Naive thymus-derived CD4-positive, alpha-beta T cell (primary cell): ENCODE measurements at regions not wholly inside any gene's neighbourhood (a gene's known extent, or its start where the extent isn't known, plus 50 kb on each side); places are given as distances from the start of the nearest gene placed in this dataset.
"Not testable (repeated sequence)": the region's sequence is repeated elsewhere in the genome, so short reads cannot be mapped to it uniquely, and the experiment has no call there.

Experiments
- ATAC-seq: fragments of 150-1000 bp; cut with Tn5 transposase; 2 replicates; pipeline ENCODE4 v1.10.0; 2021; ENCODE audit warnings: mild to moderate bottlenecking, moderate library complexity
- CTCF ChIA-PET: fragments of 350-600 bp; sonication (Branson Sonifier 250); formaldehyde crosslinking; loops from one replicate; lab custom pipeline; 2021; ENCODE audit warnings: antibody characterized with exemption; lab: Charles Lee
- POLR2A ChIA-PET: fragments of 350-600 bp; sonication (Branson Sonifier 250); formaldehyde crosslinking; loops from one replicate; lab custom pipeline; 2021; ENCODE audit warnings: antibody characterized with exemption, inconsistent platforms; lab: Charles Lee
- DNase-seq, 9 donors: peaks; one replicate each; pipeline versions ENCODE4 v3.0.0 to v3.0.0-alpha.2; 2020 to 2022; ENCODE audit warnings: mixed read lengths in 1 of 9
- H3K27ac ChIP-seq: one replicate; pipeline ENCODE4 v1.7.0; 2013; ENCODE audit warnings: mild to moderate bottlenecking, low read depth, low read length, moderate library complexity
- H3K27me3 ChIP-seq, 2 donors: one replicate each; pipeline ENCODE4 v1.7.0; 2013; ENCODE audit warnings: low read length in 2 of 2, mild to moderate bottlenecking in 2 of 2, moderate library complexity in 2 of 2; ENCODE audit not compliant: control insufficient read depth in 2 of 2, insufficient read depth in 2 of 2
- H3K36me3 ChIP-seq, 3 experiments: 1 replicate in 2 of 3; 2 replicates in 1 of 3; pipeline ENCODE4 v1.7.0; 2013; ENCODE audit warnings: low read length in 3 of 3, mild to moderate bottlenecking in 3 of 3, moderate library complexity in 1 of 3; ENCODE audit not compliant: insufficient read depth in 3 of 3, control insufficient read depth in 2 of 3
- H3K4me1 ChIP-seq, 2 donors: one replicate each; pipeline ENCODE4 v1.7.0; 2013; ENCODE audit warnings: low read length in 2 of 2, mild to moderate bottlenecking in 2 of 2, moderate library complexity in 1 of 2; ENCODE audit not compliant: control insufficient read depth in 2 of 2, insufficient read depth in 2 of 2
- H3K4me3 ChIP-seq: 2 replicates; pipeline ENCODE4 v1.7.0; 2013; ENCODE audit warnings: mild to moderate bottlenecking, low read length
- H3K9me3 ChIP-seq, 3 experiments: 1 replicate in 2 of 3; 2 replicates in 1 of 3; pipeline ENCODE4 v1.7.0; 2013; ENCODE audit warnings: low read length in 3 of 3; ENCODE audit not compliant: control insufficient read depth in 2 of 3
- H3K27ac Mint-ChIP-seq, 9 donors: one replicate each; pipeline ENCODE4 v1.8.0; 2020 to 2022; ENCODE audit warnings: mixed read lengths in 9 of 9, mild to moderate bottlenecking in 8 of 9, moderate library complexity in 5 of 9, inconsistent platforms in 2 of 9
- H3K27me3 Mint-ChIP-seq, 5 donors: one replicate each; pipeline ENCODE4 v1.8.0; 2021 to 2022; ENCODE audit warnings: mixed read lengths in 5 of 5, mild to moderate bottlenecking in 1 of 5
- H3K36me3 Mint-ChIP-seq, 5 donors: one replicate each; pipeline ENCODE4 v1.8.0; 2020 to 2022; ENCODE audit warnings: mixed read lengths in 5 of 5, mild to moderate bottlenecking in 3 of 5, inconsistent platforms in 1 of 5
- H3K4me1 Mint-ChIP-seq, 7 donors: one replicate each; pipeline ENCODE4 v1.8.0; 2020 to 2022; ENCODE audit warnings: mixed read lengths in 7 of 7, mild to moderate bottlenecking in 3 of 7, inconsistent platforms in 1 of 7
- H3K4me3 Mint-ChIP-seq, 10 donors: one replicate each; pipeline ENCODE4 v1.8.0; 2020 to 2022; ENCODE audit warnings: mild to moderate bottlenecking in 10 of 10, mixed read lengths in 10 of 10, moderate library complexity in 6 of 10, inconsistent platforms in 2 of 10
- H3K9me3 Mint-ChIP-seq, 11 donors: one replicate each; pipeline ENCODE4 v1.8.0; 2020 to 2022; ENCODE audit warnings: mixed read lengths in 11 of 11, mild to moderate bottlenecking in 4 of 11, inconsistent platforms in 1 of 11, moderate library complexity in 1 of 11
- intact Hi-C, 2 donors: fragments of 100-400 bp; cut with micrococcal nuclease; formaldehyde crosslinking; loops; one replicate each; pipeline ENCODE4 v1.15.1; 2023

DNA sequence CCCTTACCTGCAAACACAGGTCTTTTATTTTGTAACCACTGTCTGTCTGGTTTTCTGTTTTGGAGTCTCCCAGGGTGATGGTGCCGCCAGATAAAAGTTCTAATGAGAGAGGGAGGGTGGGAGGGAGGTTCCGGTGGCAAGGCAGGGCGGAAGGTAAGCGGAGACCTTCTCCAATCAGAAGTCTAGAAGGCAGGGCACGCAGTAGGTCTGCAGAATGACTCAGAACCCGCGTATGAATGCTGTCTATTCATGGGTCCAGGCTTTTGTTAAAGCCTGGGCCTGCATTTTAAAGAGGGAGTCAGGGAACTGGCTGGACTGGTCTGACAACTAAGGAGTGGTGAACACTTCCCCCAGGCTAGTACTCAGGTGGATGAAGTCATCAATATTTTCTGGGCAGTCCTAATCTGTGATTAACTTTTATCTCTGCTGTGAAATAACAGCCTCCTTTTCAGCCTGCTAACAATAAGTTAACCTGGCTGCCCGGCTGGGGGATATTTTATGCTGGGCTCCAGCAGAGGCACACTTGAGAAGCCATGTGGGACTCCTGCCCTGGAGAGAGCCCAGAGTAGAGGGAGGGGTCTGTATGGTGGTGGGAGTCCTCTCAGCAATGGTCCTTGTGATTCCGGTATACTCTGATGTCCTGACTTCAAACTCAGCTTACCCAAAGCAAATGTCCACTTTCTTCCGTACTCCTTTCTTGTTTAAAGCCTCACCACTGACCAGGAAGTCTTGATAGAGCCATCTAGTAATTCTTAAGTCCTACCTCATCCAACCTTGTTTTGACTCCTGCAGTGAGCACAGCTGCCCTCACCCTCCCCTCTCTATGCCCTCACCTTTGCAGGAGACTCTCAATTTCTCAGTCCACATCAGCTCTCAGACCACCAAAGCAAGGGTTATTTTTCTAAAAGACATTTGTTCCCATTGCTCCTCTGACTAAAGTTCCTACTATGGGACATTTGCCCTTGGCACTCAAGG, 85.3 kb upstream of the PLGLB2 start:
- ATAC-seq, H3K4me1 ChIP-seq, H3K36me3 ChIP-seq, H3K27me3 ChIP-seq, H3K27ac Mint-ChIP-seq, CTCF ChIA-PET, H3K4me1 Mint-ChIP-seq, DNase-seq, H3K36me3 Mint-ChIP-seq, H3K9me3 Mint-ChIP-seq, POLR2A ChIA-PET, intact Hi-C loops, H3K27me3 Mint-ChIP-seq, H3K4me3 ChIP-seq, H3K4me3 Mint-ChIP-seq, H3K27ac ChIP-seq, H3K9me3 ChIP-seq: not testable (repeated sequence)

GRCh38 chr2:87663347-87663746, 84.5 kb upstream of the PLGLB2 start:
- H3K27ac ChIP-seq, CTCF ChIA-PET, intact Hi-C loops, POLR2A ChIA-PET, H3K9me3 ChIP-seq, H3K4me3 ChIP-seq, H3K27me3 ChIP-seq, H3K27ac Mint-ChIP-seq, H3K4me1 Mint-ChIP-seq, H3K9me3 Mint-ChIP-seq, H3K36me3 ChIP-seq, H3K36me3 Mint-ChIP-seq, H3K4me3 Mint-ChIP-seq, H3K4me1 ChIP-seq, ATAC-seq, DNase-seq, H3K27me3 Mint-ChIP-seq: not testable (repeated sequence)

DNA sequence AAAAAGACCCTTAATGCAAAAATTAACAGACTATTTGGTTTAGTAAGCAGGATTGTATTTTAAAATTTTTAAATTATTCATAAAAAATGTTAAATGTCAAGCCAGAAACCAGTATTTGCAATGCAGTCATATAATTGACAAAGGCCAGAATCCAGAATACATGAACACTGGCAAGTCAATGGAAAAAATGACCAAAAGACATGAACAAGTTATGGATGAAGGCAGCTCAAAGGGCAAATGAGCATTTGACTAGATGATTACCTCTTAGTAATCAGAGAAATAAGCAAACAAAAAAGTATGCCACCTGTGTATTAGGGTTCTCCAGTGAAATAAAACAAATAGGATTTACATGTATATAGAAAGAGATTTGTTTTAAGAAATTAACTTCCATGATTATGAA, 80.9 kb upstream of the PLGLB2 start:
- H3K27me3 ChIP-seq, CTCF ChIA-PET, H3K9me3 Mint-ChIP-seq, H3K27ac ChIP-seq, ATAC-seq, DNase-seq, intact Hi-C loops, POLR2A ChIA-PET, H3K4me3 Mint-ChIP-seq, H3K4me1 Mint-ChIP-seq, H3K27me3 Mint-ChIP-seq, H3K36me3 ChIP-seq, H3K36me3 Mint-ChIP-seq, H3K4me3 ChIP-seq, H3K4me1 ChIP-seq, H3K9me3 ChIP-seq, H3K27ac Mint-ChIP-seq: not testable (repeated sequence)

DNA sequence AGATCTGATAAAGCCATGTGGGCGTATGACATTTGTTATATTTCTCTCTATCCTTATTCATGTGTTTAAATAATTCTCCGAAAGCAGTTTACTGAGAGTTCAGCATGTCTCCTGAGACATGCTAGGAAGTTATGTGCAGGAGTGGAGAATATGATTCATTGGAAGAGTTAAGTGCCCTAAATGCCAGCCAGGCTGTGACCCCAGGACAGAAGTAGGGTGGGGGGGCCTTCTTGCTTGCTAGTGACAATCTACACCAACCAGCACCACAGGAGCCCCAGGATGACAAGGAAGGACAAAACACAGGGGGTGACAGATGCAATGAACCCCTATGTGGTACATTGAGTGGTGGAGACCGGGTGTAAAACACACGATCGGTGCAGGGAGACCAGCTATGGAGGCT, 79.5 kb upstream of the PLGLB2 start:
- CTCF ChIA-PET, H3K4me1 ChIP-seq, H3K27ac ChIP-seq, H3K9me3 Mint-ChIP-seq, H3K4me3 Mint-ChIP-seq, H3K27ac Mint-ChIP-seq, ATAC-seq, H3K27me3 Mint-ChIP-seq, H3K36me3 ChIP-seq, H3K27me3 ChIP-seq, H3K4me1 Mint-ChIP-seq, POLR2A ChIA-PET, DNase-seq, intact Hi-C loops, H3K9me3 ChIP-seq, H3K36me3 Mint-ChIP-seq, H3K4me3 ChIP-seq: not testable (repeated sequence)

- ATAC-seq, result not testable (repeated sequence)
Measured at GRCh38 chr2:87669633-87670231, 78.2 kb upstream of the PLGLB2 start.

DNA sequence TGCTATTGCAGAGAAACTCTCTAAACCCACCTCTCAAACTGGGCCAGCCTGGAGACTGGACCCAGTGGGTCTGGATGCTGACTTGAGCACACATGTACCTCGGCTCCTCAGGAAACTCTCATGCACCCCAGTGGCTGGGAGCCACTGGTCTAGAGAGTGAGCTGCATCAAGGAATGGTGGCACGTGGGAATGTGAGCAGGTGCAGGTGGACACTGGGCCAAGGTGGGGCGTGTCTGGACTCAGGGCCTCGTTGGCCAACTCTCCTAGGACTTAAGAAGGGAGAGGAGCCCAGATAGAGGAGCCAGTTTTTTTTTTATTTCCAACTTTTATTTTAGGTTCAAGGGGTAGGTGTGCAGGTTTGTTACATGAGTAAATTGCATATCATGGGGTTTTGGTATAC, 75.5 kb upstream of the PLGLB2 start:
- H3K27ac Mint-ChIP-seq, ATAC-seq, H3K4me1 ChIP-seq, H3K9me3 ChIP-seq, H3K27me3 ChIP-seq, H3K4me1 Mint-ChIP-seq, H3K36me3 Mint-ChIP-seq, H3K27me3 Mint-ChIP-seq, intact Hi-C loops, H3K4me3 Mint-ChIP-seq, H3K4me3 ChIP-seq, CTCF ChIA-PET, H3K9me3 Mint-ChIP-seq, H3K27ac ChIP-seq, DNase-seq, POLR2A ChIA-PET, H3K36me3 ChIP-seq: not testable (repeated sequence)

More at GRCh38 chr2:87669633-87670231, 78.2 kb upstream of the PLGLB2 start:
- H3K4me3 ChIP-seq, POLR2A ChIA-PET, DNase-seq, H3K27ac Mint-ChIP-seq, H3K36me3 ChIP-seq, CTCF ChIA-PET, H3K27me3 ChIP-seq, H3K4me1 Mint-ChIP-seq, intact Hi-C loops, H3K4me1 ChIP-seq, H3K27me3 Mint-ChIP-seq, H3K9me3 ChIP-seq, H3K36me3 Mint-ChIP-seq, H3K4me3 Mint-ChIP-seq, H3K9me3 Mint-ChIP-seq, H3K27ac ChIP-seq: not testable (repeated sequence)

DNA sequence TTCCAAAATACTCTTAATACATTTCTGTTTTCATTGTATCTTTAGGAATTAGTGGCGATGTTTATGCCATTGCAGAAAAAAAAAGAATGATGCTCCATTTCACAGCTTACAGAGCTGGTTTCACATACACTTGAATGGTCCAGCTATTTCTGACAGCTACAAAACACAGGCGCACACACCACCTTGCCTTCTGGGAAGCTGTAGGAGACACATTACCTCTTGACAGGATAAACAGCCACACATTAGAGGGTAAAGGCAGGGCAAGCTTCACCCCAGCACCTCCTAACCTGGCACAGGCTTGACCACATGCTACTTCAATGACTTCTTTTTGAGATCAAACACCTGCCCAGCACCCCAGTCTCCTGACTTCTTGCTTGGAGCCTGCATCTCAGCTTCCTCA, 73.2 kb upstream of the PLGLB2 start:
- H3K27me3 Mint-ChIP-seq, H3K4me3 Mint-ChIP-seq, H3K4me1 Mint-ChIP-seq, H3K9me3 ChIP-seq, H3K27ac Mint-ChIP-seq, ATAC-seq, H3K4me1 ChIP-seq, POLR2A ChIA-PET, H3K4me3 ChIP-seq, DNase-seq, intact Hi-C loops, H3K9me3 Mint-ChIP-seq, H3K36me3 ChIP-seq, H3K36me3 Mint-ChIP-seq, H3K27ac ChIP-seq, H3K27me3 ChIP-seq, CTCF ChIA-PET: not testable (repeated sequence)
